Fibroblast of skin of right biceps (primary cell): ENCODE measurements at regions not wholly inside any gene's neighbourhood (a gene's known extent, or its start where the extent isn't known, plus 50 kb on each side); places are given as distances from the start of the nearest gene placed in this dataset.

ENCODE experiments used
- DNase-seq: peaks from one replicate; pipeline ENCODE4 v3.0.0-alpha.2; 2013

DNA sequence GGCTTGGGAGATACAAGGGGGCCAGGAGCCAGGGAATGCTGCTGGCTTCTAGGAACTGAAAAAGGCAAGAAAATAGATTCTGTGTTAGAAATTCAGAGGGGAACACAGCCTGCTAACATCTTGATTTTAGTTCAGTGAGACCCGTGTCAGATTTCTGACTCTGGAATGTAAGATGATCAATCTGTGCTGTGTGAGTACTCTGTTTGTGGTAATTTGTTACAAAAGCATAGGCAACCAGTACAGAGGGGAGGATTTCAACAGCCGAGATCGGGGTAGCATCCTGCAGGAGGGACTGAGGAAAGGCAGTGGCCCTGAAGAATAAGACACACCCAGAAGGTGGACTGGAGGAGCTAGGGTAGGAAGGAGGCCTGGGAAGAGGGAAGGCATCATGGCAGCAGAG lies 410.0 kb upstream of the CCDC196 start:
- peak; percentile 31 for DNase-seq

DNA sequence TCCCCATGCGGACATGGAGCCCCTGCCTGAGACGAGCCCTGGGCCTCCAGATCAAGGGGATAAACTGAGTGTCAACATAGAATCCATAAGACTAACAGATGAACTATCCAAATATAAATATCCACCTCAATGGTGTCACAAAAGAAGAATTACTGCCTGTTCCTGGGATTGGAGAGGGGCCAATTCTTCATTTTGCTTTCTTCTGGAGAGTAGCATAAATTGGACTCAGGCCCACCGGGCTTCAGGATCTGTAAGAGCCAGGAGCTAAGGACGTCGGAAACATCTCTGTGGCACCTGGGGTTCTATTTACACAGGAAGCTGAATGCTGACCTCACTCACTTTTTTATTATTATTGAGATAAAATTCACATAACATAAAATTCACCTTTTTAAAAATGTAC lies 408.2 kb upstream of the CCDC196 start:
- DNase-seq, result no peak

DNA sequence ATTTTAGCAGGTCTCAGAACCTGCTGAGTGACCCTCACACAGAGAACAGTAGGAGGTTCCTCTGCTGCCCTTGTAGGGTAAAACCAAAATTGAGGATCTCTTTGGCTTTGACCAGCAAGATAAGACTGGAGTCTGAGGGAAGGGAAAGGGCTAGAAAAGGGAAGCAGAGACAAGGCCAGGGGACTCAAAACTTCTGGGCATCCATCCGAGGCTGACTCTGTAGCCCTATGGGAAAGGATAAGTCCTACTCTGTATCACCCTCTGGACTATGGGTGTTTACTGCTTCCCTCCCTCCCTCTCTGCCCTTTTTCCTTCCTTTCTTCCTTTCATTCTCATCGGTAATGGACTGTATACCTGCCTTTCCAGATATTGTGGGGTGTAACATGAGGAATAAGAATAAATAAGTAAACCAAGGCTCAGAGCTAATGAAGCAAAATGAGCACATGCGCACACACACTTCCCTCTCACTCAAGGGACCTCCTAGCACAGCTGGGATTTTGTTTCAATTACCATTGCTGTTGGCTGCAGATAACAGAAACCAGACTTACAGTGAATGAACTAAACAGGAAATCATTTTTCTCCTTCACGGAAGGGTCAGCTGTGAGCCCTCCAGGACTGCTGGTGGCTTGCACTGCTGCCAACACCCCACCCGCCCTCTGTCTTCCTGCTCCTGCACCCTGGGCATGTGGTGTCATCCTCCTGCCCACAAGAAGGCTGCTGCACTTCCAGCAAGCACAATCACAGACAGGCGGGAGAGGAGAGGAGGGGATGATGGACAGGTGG lies 404.4 kb upstream of the CCDC196 start:
- DNase-seq, result peak; percentile 21

DNA sequence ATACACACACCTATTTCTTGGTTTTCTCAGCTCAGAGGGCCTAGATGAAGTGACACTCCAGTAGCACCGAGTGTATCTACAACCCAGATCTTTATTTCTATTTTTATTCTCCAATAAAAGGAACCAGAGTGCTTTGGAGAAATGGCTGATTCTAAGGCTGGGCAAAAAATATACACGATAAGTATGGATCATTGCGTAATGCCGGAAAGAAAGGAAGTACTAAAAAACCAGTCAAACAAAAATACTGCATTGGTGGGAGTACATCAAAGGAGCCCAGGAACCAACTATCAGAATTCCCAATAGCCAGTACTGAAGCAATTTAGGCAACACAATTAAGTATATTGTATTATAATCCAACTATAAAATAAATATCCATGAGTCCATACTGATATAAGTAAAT lies 400.9 kb upstream of the CCDC196 start:
- DNase-seq, result no peak

DNA sequence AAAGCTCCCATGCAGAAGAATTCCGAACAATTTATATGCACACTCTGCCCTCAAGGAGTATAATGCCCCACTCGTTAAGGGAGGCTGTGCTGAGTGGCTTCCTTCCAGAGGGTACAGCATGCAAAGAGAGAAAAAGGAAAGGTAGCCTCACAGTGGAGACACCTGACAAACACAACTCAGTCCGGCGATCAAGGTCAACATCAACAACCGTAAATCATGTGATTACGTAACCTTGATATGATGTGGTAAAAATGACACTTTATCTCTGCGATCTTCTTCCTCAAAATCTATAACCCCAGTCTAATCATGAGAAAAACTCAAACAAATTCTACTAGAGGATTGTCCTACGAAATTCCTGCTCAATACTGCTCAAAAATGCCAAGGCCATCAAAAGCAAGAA lies 400.5 kb upstream of the CCDC196 start:
- DNase-seq, result no peak

DNA sequence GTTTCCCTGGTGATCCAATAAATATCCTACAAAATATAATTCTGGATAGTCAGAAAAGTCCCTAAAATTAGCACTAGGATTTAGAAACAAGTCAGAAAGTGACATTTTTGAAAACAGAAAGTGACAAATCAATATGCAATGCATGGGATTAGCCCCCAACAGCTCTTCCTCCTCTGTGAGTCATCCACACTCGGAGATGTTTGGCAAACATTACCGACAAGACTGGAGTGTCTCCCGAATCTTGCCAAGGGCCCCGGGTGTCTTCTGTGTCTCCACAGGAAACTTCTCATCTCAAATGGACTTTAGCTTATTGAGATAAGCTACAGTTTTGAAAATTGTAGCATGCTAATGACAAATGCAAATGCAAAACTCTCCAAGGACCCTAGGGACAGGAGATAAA lies 398.9 kb upstream of the CCDC196 start:
- DNase-seq, result peak; percentile 90

DNA sequence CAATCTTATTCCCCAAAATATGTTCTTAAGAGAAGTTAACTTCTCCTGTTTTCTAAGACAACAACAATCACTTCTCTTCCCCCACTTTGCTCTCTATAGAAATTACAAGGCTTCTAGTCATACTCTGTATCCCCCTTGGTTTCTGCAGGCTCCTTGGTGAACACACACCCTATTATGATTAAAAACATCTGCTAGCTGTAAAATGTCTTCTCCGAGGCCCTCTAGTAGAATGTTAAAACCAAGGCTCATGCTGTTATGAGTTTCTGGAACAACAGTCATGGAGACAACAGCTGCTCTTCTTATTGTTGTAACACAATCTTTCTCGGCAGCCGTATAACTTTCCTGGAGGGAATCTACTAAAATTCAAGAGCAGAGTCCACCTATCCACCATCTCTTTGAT lies 397.5 kb upstream of the CCDC196 start:
- DNase-seq, result peak; percentile 84

DNA sequence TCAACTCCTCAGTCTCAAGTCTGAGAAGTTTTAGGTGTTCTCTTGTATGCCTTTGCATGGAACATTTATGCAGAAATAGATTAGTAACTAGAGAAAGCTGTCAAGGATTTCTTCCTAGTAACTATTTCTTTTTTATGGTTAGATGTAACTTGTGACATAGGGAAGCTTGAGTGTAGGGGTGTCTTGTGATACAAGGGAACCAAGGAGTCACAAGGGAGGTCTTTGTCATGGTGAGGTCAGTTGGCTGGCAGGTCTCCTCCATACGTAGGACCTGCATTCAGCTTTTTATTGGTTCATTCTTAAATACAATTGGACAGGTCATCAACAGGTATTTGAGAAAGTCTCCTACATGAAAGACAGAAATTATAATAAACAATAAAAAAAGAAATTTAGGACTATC lies 394.0 kb upstream of the CCDC196 start:
- DNase-seq, result no peak

DNA sequence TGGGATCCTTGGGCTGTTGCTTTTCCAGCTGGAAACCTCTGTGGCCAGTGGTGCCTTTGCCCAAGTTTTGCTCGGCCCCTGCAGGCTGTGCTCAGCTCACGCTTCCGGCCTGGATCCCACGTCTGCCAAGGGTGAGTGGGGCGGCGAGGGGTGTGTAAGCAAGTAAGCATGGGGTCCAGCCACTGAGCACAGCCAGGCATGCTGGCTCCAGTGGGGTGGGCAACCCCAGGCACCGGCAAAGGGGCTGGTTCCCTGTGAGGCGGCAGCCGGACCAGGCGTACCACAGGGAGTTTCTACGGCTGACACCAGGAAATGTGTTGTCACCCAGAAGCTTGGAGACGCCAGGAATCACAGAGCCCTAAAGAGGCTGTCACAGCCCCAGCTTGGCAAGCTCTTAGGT lies 393.4 kb upstream of the CCDC196 start:
- no peak for DNase-seq

DNA sequence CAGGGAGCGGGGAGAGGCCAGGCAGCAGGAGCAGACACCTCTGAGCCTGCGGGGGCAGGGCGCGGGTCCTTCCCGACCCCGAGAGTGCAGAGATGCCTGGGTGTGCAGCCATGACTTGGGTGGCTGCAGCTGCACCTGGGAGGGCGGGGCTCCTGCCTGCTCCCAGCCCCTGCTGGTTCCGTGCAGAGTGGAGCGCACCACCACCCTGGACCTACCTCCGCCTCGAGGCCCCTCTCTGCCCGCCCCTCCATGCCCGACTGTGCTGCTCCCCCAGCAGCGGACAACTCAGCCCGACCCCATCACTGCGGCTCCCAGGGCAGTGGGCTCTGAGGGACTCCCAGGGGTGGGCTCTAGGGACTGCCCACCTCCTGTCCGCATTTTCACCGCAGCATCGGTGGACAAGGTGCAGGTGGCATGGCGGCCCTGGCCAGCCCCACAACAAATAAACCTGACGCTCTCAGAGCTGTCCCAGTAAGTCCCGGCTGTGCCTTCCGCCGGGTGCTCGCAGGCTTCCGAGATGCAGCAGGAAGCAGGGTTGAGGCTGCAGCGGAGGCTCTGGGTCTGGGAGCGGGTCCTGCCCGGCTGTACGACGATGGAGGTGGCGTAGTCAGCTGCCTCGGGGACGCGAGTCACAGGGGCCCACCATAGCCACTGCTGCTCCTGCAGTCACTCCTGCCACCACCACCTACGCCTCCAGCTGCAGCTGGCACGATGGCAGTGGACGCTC lies 392.0 kb upstream of the CCDC196 start:
- no peak for DNase-seq

DNA sequence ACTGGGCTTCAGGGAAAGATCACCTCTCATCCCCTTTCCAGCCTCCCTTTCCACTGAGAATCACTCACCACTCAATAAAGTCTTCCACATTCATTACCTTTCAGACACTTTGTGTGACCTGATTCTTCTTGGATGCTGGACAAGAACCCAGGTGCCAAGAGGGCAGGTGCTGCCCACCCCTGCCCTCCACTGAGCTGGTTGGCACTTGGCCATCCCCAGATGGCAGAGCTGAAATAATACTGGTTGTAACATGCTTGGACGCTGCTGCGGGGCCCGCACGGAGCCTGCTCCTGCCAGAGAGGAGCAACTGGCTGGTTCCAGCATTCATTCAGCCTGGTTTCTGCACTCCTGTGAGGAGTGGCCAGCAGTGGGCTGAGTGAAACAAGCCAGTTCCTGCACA lies 386.7 kb upstream of the CCDC196 start:
- DNase-seq, result no peak

DNA sequence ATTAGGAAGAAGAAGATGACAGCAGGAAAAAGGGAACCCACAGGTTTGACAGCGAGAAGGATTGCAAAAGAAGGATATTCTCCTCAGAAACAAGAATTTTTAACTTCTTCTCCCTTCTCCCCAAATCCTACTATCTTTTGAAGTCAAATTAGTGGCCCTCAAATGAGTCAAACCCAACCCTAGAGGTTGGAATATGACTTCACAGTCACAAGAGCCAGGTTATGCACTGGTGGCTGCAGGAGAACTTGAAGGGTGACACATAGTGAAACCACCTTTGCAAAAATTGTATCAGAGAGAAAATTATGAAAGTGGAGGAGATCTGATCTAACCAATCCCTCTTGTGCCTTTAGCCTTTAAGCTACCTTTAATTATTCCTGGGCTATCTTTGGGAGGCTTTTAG lies 386.2 kb upstream of the CCDC196 start:
- DNase-seq, result no peak

DNA sequence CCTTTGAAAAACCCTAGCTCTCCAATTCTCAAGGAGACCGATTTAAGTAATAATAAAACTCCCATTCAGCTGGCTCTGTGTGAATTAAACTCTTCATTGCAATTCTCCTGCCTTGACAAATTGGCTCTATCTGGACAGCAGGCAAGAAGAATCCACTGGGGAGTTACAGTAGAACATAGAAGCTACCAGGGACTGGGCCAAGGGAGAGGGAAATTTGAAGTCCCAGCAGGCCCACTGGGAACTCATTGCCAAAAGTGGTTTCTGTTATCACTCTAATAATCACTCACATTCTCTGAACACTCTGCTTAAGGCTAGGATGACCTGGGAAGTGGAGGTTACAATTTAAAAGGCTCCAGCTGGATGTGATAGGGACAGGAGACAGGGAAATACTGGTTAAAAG lies 384.5 kb upstream of the CCDC196 start:
- DNase-seq, result no peak

DNA sequence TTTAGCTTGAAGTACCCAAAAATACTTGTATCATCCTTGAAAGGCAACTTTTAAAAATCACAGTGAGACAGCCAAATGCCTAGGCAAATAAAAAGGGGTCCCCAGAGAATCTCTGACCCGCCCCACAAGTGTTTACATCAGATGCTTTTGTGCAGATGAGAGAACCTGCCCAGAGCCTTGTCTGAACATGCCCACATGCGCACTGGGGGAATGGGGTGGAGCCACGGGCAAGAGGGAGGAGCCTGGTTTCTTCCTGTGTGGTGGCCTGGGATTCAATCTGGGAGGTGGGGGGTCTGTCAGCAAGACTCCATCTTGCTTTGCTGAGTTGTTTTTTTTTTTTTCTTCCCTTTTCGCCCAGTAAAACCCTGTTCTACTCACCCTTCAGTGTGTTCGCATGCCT lies 381.7 kb upstream of the CCDC196 start:
- no peak for DNase-seq

DNA sequence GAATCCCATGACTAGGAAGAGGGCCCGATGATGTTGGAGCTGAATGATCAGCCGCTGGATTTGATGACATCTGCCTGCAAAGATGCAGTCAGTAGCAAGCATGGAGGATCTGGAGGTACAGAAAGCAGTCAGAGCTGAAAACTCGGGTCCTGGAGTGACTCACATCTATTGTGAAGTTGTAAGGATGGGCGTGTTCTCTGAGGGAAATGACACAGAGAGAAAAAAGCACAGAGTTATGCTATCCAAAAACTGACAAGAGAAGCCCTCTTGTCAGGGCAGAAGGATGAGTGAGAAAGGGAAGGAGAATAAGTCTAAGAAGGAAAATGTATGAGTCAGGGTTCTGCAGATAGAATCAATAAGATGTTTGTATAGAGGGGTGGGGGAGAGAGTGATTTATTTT lies 380.4 kb upstream of the CCDC196 start:
- DNase-seq, result peak; percentile 80

DNA sequence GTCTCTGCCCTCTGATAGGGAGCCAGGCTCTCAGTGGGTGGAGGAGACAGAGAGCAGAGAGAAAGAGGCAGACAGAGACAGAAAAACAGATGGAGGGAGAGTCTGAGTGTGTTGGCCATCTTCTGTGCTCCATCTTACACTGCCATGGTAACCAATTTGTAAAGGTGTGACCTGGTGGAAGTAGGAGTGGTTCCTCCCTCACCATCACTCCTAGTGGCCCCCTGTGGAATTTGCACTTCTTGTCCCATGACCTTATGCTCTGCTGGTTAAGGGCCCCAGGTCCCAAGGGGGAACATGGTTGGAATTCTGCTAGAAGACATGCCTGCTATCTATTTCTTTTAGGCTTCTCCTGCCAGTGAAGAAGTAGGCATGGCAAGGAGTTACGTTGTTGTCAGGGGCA lies 376.7 kb upstream of the CCDC196 start:
- DNase-seq, result no peak

DNA sequence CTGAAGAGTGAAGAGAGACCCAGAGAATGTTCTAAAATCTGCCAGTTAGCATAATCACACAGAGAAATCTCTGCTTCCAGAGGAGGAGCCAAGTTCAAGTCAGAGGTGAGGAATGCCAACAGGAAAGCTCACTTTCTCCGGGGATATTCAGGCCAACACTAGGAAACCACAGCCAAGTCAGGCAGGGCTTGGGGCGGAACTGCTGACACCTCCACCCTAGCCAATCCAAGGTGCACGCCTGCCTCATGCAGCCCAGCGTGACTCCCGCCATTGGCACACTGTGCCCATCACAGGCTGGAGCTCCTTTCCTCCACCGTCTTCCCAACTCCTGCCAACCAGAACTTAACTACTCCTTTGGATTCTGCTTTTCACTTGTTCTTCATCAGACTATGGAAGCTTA lies 374.3 kb upstream of the CCDC196 start:
- DNase-seq, result peak; percentile 5

DNA sequence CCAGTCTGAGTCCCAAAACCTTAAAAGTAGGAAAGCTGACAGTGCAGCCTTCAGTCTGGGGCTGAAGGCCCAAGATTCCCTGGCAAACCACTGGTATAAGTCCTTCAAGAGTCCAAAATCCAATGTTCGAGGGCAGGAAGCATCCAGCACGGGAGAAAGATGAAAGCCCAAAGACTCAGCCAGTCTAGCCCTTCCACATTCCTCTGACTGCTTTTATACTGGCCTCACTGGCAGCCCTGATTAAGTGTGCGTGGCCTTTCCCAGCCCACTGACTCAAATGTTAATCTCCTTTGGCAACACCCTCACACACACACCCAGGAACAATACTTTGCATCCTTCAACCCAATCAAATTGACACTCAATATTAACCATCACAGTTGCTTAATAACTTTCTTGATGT lies 372.1 kb upstream of the CCDC196 start:
- DNase-seq, result no peak

DNA sequence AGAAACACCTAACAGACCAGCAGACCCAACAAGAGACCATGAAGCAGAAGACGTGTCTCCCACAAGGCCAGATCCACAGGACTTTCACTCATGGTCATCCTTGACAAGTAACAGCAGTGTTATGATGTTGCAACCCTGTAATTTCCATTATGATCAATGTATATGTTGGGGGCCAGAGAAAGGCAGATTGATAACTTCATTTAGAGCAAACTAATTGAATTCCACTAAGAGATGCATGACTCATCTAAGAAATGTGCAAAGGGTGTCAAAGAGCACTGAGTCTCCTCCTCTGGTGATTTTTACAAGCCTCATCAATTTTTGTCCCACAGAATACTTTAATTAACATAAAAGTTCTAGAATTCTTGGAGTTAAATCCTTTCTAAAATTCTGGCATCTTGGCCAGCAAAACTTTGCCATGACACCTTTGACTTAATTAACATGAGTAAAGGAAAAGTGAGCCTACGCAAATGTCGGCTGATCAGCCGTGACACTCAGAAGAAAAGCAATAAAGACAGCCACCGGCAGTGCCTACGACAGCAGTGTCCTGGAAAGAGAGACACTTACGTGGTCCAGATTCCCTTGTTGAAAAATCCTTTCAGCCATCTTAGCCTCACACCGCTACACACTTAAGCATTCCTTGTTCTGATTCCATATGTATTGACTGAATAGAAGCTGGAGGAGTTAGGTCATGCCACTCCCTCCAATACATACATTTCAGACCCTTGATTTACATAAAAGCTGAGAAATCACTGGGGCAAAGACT lies 370.2 kb upstream of the CCDC196 start:
- DNase-seq, result no peak

DNA sequence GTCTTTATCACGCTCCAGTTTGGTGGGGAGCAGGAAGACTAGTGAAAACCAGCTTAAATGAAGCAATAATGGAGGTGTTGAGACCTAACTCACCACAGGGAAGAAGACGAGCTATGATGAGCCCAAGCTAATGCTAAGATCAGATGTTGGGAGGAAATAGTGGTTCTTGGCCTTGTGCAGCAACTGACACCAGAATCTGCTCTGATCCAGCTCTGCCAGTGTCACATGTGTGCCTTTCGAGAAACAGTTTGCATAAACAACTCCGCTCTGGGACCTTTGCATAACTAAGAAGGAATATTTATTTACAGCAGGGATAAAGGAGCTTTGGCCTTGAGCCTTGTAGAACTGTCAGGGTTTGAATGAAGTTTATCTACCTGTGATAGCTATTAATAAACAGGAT lies 369.4 kb upstream of the CCDC196 start:
- no peak for DNase-seq

DNA sequence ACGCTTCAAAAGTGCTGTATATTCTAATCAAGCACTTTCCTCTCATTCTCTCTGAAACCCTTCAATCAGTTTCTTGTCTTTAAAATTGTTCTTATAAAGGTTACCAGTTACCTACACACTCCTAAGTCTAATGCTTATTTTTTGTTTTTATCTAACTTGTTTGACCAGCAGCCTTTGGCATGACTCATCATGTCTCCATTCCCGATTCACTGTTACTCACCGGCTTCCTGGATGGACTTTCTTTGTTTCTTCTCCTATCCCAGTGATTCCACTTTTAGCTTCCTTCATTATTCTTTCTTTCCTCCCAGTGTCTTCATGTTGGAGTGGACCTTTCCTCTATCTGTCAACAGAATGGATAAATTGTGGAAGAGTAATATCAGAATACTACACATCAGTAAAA lies 368.6 kb upstream of the CCDC196 start:
- DNase-seq, result peak; percentile 80

DNA sequence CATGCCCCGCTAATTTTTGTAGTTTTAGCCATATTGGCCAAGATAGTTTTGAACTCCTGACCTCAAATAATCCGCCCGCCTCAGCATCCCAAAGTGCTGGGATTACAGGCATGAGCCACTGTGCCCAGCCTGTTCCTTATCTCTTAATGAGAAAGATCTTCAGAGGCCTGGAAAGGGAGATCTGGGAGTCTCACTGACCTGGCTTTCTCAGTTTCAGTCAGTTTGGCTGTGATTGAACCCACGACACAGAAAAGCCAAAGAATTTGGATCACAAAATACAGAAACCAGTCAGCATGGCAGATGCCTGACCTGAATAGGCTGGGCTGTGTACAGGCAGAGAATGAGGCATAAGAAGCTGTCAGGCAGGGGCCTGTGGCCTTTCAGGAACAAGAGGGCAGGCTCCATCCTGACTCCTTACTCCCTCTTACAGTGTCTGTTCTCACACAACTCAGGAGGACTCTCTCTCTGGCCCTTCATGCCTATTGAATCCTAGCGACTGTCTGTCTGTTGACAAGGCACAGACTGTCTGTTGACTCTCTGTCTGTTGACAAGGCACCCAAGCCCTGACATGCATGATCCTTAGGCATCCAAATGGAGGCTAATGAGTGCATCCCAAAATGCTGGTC lies 366.5 kb upstream of the CCDC196 start:
- no peak for DNase-seq

DNA sequence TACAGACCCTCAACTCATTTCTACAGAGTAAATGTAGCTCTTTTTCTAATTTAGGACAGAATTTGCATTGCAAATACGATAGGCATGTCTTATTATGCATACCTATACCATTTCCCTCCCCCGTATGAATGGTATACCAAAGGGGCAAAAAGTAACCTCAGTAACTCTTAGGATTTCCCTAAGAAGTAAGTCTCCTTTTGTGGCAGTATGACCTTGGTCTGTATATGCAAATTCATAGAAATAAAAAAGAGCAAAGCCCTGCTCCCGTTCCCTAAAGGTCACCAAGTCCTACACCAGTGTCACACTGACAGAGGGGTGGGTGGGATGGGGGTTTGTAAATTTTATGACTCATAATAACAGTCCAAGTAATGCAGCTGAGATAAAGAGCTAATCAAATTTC lies 365.8 kb upstream of the CCDC196 start:
- no peak for DNase-seq

DNA sequence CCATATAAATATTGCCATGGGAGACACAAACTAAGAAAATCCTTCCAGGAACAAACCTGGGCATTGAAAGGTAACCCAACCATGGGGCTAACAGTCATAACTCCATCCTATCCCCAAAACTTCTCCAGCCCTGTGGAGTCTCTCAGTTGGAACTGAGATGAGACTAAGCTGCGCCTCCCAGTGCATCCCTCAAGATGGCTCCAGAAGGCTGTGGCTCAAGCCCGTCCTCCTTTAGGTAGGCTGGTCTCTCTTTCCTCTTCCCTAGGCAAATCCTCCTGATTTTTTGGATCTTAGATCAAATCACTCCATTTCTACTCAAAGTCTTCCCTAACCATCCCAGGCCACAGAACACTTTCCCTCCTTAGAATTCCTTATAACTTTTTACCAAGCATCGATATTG lies 364.3 kb upstream of the CCDC196 start:
- DNase-seq, result no peak
